MM.1S (cell line): ENCODE measurements at regions not wholly inside any gene's neighbourhood (a gene's known extent, or its start where the extent isn't known, plus 50 kb on each side); places are given as distances from the start of the nearest gene placed in this dataset.

Source experiments
- DNase-seq: peaks from one replicate; pipeline ENCODE4 v3.0.0-alpha.2; 2015
- H2AFZ ChIP-seq: fragments of 300-600 bp; sonication (generic); 2 replicates; pipeline ENCODE4 v1.6.0; 2016; ENCODE audit warnings: antibody characterized with exemption, low read length
- H3F3A ChIP-seq: fragments of 300-600 bp; sonication (generic); 2 replicates; pipeline ENCODE4 v1.6.1; 2016; ENCODE audit warnings: mild to moderate bottlenecking, antibody characterized with exemption, low read length, moderate library complexity, mixed read lengths; ENCODE audit not compliant: insufficient read depth
- H3K27ac ChIP-seq: fragments of 300-600 bp; sonication (generic); 2 replicates; pipeline ENCODE4 v1.5.1; 2016; ENCODE audit warnings: mild to moderate bottlenecking, low read length
- H3K27me3 ChIP-seq: fragments of 300-600 bp; sonication (generic); replicated peaks from 2 replicates; pipeline ENCODE4 v1.6.0; 2016; ENCODE audit warnings: low read length; ENCODE audit not compliant: insufficient read depth
- H3K36me3 ChIP-seq: fragments of 300-600 bp; sonication (generic); replicated peaks from 2 replicates; pipeline ENCODE4 v1.6.1; 2016; ENCODE audit warnings: mild to moderate bottlenecking, low read length, mixed read lengths; ENCODE audit not compliant: insufficient read depth
- H3K4me1 ChIP-seq: fragments of 300-600 bp; sonication (generic); 2 replicates; pipeline ENCODE4 v1.6.1; 2016; ENCODE audit warnings: low read length, mixed read lengths
- H3K4me2 ChIP-seq: fragments of 300-600 bp; sonication (generic); 2 replicates; pipeline ENCODE4 v1.6.0; 2016; ENCODE audit warnings: low read depth, low read length
- H3K4me3 ChIP-seq: fragments of 300-600 bp; sonication (generic); 2 replicates; pipeline ENCODE4 v1.5.1; 2016; ENCODE audit warnings: low read length, mixed read lengths
- H3K79me2 ChIP-seq: fragments of 300-600 bp; sonication (generic); 2 replicates; pipeline ENCODE4 v1.6.1; 2016; ENCODE audit warnings: mixed run types, low read length, mixed read lengths
- H3K9ac ChIP-seq: fragments of 300-600 bp; sonication (generic); 2 replicates; pipeline ENCODE4 v1.6.1; 2016; ENCODE audit warnings: low read length, mixed read lengths
- H3K9me2 ChIP-seq: fragments of 300-600 bp; sonication (generic); replicated peaks from 2 replicates; pipeline ENCODE4 v1.6.1; 2016; ENCODE audit warnings: mild to moderate bottlenecking, low read length, mixed read lengths; ENCODE audit not compliant: insufficient read depth
- H3K9me3 ChIP-seq: fragments of 300-600 bp; sonication (generic); replicated peaks from 2 replicates; pipeline ENCODE4 v1.6.1; 2016; ENCODE audit warnings: mild to moderate bottlenecking, low read length, mixed read lengths; ENCODE audit not compliant: insufficient read depth
- H4K20me1 ChIP-seq: fragments of 300-600 bp; sonication (generic); 2 replicates; pipeline ENCODE4 v1.6.1; 2016; ENCODE audit warnings: mild to moderate bottlenecking, low read length, moderate library complexity, mixed read lengths; ENCODE audit not compliant: insufficient read depth
- EZH2 ChIP-seq: fragments of 300-600 bp; sonication (generic); optimal IDR thresholded peaks from 2 replicates; pipeline ENCODE3; 2017; ENCODE audit warnings: low read depth, mild to moderate bottlenecking, antibody characterized with exemption, low read length, mixed read lengths
- EZH2phosphoT487 ChIP-seq: fragments of 300-600 bp; sonication (generic); IDR thresholded peaks from 2 replicates; pipeline ENCODE4 v1.6.1; 2018; ENCODE audit warnings: antibody characterized with exemption, low read length
- TF ChIP-seq, protein P1 (sequence below): fragments of 300-600 bp; sonication (generic); IDR thresholded peaks from 2 replicates; pipeline ENCODE4 v1.5.1; 2016; ENCODE audit warnings: antibody characterized with exemption, low read length, mixed read lengths

DNA sequence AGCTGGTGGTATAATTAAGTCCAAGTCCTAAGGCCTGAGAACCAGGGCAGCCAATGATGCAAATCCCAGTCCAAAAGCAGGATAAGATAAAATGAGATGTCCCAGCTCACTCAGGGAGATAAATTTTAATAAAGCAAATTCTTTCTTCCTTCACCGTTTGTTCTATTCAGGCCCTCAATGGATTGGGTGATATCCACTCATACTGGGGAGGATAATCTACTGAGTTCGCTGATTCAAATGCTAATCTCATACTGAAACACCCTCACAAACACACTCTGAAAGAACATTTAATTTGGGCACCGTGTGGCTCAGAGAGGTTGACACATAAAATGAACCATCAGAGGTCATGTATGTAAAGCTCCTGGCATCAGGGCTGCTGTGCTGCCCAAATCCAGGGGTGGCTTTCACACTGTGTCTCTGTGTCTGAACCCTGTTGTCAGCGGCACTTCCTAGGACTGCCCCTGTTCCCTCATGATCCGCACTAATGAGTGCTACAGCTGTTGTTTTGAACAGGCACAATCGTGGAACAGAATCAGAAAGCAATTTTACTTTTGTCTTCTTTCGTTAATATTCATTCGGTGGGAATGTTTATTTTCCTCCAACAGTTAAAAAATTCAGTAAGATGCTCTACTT lies 428.5 kb upstream of the FBXO33 start:
- Histone ChIP-seq H3K9me3 (no peaks in the 10 kb centered on the region), H3K9me2 (no peaks in the 10 kb centered on the region), H2AFZ (no peak overlapping the region), H4K20me1 (no peaks in the 10 kb centered on the region), H3K9ac (no peak overlapping the region), H3F3A (no peaks in the 10 kb centered on the region), H3K27ac (no peak overlapping the region), H3K36me3 (no peaks in the 10 kb centered on the region), H3K27me3 (no peaks in the 10 kb centered on the region), H3K4me2 (no peak overlapping the region), H3K4me1 (no peaks in the 10 kb centered on the region), H3K4me3 (no peak overlapping the region), H3K79me2 (no peaks in the 10 kb centered on the region)
- DNase-seq, result no peak
- TF ChIP-seq, protein P1, sequence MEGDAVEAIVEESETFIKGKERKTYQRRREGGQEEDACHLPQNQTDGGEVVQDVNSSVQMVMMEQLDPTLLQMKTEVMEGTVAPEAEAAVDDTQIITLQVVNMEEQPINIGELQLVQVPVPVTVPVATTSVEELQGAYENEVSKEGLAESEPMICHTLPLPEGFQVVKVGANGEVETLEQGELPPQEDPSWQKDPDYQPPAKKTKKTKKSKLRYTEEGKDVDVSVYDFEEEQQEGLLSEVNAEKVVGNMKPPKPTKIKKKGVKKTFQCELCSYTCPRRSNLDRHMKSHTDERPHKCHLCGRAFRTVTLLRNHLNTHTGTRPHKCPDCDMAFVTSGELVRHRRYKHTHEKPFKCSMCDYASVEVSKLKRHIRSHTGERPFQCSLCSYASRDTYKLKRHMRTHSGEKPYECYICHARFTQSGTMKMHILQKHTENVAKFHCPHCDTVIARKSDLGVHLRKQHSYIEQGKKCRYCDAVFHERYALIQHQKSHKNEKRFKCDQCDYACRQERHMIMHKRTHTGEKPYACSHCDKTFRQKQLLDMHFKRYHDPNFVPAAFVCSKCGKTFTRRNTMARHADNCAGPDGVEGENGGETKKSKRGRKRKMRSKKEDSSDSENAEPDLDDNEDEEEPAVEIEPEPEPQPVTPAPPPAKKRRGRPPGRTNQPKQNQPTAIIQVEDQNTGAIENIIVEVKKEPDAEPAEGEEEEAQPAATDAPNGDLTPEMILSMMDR, result no peak
- TF ChIP-seq EZH2, result no peak
- no peak for TF ChIP-seq EZH2phosphoT487

DNA sequence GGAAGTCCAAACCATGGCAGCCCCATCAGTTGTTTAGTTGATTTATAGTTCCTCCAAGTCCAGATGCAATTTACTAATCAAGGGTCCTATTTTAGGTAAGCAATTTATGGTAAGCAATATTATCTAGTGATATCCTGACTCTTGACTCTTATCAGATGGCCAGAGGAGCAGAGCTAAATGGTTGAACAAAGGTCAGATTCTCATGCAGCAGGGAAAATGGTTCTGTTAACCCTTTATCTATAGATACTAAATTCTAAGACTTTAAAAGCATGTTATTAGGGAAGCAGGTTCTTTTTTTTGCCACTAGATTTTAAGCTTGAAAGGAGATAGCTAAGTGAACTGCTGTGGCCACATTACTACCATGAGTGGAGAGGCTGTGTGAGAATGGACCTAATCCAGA lies 427.1 kb upstream of the FBXO33 start:
- Histone ChIP-seq H3K9ac (no peak overlapping the region), H3K36me3 (no peaks in the 10 kb centered on the region), H3K79me2 (no peaks in the 10 kb centered on the region), H3K4me1 (no peaks in the 10 kb centered on the region), H3K9me3 (no peaks in the 10 kb centered on the region), H2AFZ (no peak overlapping the region), H3F3A (no peaks in the 10 kb centered on the region), H3K27me3 (no peaks in the 10 kb centered on the region), H3K4me2 (no peak overlapping the region), H4K20me1 (no peaks in the 10 kb centered on the region), H3K9me2 (no peaks in the 10 kb centered on the region), H3K4me3 (no peak overlapping the region), H3K27ac (no peak overlapping the region)
- TF ChIP-seq EZH2phosphoT487 (no peak), EZH2 (no peak)
- TF ChIP-seq, protein P1, result no peak
- DNase-seq, result no peak

DNA sequence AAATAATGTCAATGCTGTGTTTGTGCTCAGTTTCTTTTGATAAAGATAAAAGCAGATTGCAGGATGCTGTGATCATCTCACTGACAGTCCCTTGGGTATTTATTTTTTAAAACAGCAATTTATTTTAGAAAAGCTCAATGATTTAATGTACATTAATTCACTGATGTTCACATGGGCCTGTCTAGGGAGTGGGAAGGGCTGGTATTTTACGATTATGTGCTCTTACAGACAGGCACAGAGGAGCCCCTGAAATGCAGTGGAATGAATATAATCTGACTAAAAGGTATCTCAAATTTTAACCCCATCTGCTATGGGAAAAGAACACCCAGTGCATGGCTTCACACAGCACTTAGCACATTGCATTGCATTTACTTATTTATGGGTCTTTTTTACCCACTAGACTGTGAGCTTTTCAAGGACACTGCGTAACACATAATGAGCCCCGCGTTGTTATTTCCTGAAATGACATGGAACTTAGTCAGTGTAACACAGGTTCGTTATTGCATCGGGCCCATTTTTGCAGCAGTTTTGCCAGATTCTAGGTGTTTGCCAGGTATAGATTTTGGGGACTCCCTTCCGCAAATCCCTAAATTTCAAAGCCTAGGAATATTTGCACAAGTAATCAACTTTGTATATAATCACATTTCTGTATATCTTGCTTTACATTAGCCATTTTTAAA lies 425.3 kb upstream of the FBXO33 start:
- Histone ChIP-seq H3K27me3 (no peaks in the 10 kb centered on the region), H3K9ac (no peak overlapping the region), H3K9me2 (no peaks in the 10 kb centered on the region), H3K4me1 (no peaks in the 10 kb centered on the region), H3K9me3 (no peaks in the 10 kb centered on the region), H2AFZ (no peak overlapping the region), H3K4me2 (no peak overlapping the region), H3K36me3 (no peaks in the 10 kb centered on the region), H3K79me2 (no peaks in the 10 kb centered on the region), H3F3A (no peaks in the 10 kb centered on the region), H3K4me3 (no peak overlapping the region), H3K27ac (no peak overlapping the region), H4K20me1 (no peaks in the 10 kb centered on the region)
- TF ChIP-seq EZH2phosphoT487 (no peak), EZH2 (no peak)
- TF ChIP-seq, protein P1, result no peak
- no peak for DNase-seq
